HUES48 (cell line): ENCODE measurements at regions not wholly inside any gene's neighbourhood (a gene's known extent, or its start where the extent isn't known, plus 50 kb on each side); places are given as distances from the start of the nearest gene placed in this dataset.

Experiments used
- H3K27ac ChIP-seq: one replicate; pipeline ENCODE4 v1.7.0; 2013; ENCODE audit warnings: low read depth, low read length, inconsistent platforms
- H3K27me3 ChIP-seq: 2 replicates; pipeline ENCODE4 v1.6.1; 2013; ENCODE audit warnings: mild to moderate bottlenecking, low read length; ENCODE audit not compliant: control insufficient read depth, insufficient read depth
- H3K36me3 ChIP-seq: 2 replicates; pipeline ENCODE4 v1.6.1; 2013; ENCODE audit warnings: low read length; ENCODE audit not compliant: control insufficient read depth, insufficient read depth
- H3K4me1 ChIP-seq: 2 replicates; pipeline ENCODE4 v1.6.1; 2013; ENCODE audit warnings: mild to moderate bottlenecking, low read length; ENCODE audit not compliant: control insufficient read depth, insufficient read depth
- H3K4me3 ChIP-seq: 2 replicates; pipeline ENCODE4 v1.5.1; 2013; ENCODE audit warnings: mild to moderate bottlenecking, low read depth, low read length
- H3K9ac ChIP-seq: 2 replicates; pipeline ENCODE4 v1.6.1; 2013; ENCODE audit warnings: mild to moderate bottlenecking, low read depth, low read length, moderate library complexity
- H3K9me3 ChIP-seq: 2 replicates; pipeline ENCODE4 v1.6.1; 2013; ENCODE audit warnings: low read length; ENCODE audit not compliant: control insufficient read depth, insufficient read depth

DNA sequence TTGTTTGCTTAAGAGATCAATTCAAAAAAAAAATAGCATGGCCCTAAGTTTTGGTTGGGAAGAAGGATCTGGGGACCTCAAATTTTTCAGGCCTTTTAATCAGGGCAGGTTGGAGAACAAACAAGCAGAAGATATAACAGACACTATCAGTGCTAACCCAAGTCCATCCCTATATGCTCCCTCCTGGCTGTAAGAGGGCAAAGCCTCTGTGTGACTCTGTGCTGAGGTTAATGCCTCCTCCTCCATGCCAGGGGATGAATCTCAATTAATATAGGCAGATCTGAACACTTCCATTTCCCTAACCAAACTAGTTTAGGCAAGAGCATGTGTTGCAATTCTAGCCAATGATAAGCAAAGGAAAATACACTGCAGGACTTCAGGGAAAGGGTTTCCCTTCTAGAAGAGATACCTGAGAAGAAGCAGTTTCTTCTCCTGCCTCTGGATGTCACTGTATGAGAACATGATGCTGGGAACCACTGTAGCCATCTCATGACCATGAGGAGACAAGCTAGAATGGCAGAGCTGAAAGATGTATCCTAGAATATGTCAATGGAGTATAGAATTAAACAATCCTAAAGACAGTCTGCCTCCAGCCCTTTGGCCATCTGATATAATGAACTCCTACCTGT lies 76.0 kb downstream of the CHD9NB start:
- Histone ChIP-seq H3K27me3 (no peaks in the 10 kb centered on the region), H3K4me3 (no peak overlapping the region), H3K9ac (no peak overlapping the region), H3K27ac (no peak overlapping the region), H3K36me3 (no peaks in the 10 kb centered on the region), H3K9me3 (no peaks in the 10 kb centered on the region), H3K4me1 (no peaks in the 10 kb centered on the region)

DNA sequence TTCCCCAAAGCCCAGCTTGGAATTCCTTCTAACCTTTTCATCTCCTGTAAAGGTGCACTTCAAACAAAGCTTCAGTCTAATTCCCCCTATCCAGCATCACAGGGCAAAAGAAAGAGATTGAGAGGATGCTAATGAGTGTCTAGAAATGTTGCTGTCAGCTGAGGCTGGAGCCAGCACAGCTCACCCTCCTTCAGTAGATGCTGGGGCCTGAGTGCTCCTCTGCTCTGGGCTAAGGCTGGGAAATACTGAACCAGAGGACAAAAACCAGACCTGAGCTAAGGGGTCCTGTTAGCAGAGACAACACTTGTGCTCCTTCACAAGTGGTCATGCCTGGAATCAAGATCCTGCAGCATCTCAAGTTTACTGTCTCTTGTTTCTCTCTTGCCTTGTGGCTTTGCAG lies 85.0 kb downstream of the CHD9NB start:
- H3K9ac ChIP-seq, result no peak overlapping the region

DNA sequence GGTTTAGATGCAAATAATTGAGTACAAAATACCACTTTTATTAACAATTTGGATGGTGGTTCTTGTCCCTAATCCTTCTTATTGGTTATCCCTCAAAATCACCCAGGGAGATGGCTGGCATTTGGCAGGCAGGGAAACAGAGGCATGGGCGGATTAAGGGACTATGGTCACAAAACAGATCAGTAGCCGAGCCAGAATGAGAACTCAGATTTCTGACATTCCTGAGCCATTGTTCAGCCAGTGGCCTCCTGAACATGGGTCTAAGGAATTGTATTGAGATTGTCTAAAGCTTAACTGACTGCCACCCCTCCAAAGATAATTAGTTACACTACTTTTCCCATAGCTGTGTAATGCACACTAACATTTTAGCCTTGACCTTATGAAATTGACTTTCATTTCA lies 88.4 kb downstream of the CHD9NB start:
- Histone ChIP-seq H3K4me3 (no peak overlapping the region), H3K27me3 (no peaks in the 10 kb centered on the region), H3K36me3 (no peaks in the 10 kb centered on the region), H3K27ac (no peak overlapping the region), H3K9ac (no peak overlapping the region), H3K4me1 (peaks cover 8% of the 10 kb centered on the region), H3K9me3 (no peaks in the 10 kb centered on the region)

More for the DNA sequence above, 85.0 kb downstream of the CHD9NB start:
- Histone ChIP-seq H3K4me1 (peaks cover 8% of the 10 kb centered on the region), H3K36me3 (no peaks in the 10 kb centered on the region), H3K9me3 (no peaks in the 10 kb centered on the region), H3K4me3 (no peak overlapping the region), H3K27ac (no peak overlapping the region), H3K27me3 (no peaks in the 10 kb centered on the region)

DNA sequence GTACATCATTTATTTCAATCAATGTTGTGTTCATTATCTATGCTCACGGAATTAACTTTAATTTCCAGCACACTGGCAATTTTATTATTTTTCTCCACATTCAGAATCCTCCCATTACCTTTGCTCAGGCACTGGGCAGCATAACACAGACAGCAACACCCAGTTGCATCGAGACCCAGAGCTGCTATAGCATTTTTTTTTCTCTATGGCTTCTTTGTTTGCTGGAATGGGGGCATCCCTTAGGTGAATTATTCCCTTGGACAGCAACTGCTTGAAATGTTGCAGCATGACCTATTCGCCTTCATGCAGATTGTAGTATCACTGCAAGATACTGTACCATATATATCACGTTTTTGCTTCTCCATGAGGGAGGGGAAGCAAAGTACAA lies 88.8 kb downstream of the CHD9NB start:
- no peak overlapping the region for H3K4me3 ChIP-seq
- H3K9ac ChIP-seq, result no peak overlapping the region
- no peaks in the 10 kb centered on the region for H3K9me3 ChIP-seq
- no peaks in the 10 kb centered on the region for H3K36me3 ChIP-seq
- H3K27me3 ChIP-seq, result no peaks in the 10 kb centered on the region
- no peak overlapping the region for H3K27ac ChIP-seq
- peaks cover 8% of the 10 kb centered on the region for H3K4me1 ChIP-seq

DNA sequence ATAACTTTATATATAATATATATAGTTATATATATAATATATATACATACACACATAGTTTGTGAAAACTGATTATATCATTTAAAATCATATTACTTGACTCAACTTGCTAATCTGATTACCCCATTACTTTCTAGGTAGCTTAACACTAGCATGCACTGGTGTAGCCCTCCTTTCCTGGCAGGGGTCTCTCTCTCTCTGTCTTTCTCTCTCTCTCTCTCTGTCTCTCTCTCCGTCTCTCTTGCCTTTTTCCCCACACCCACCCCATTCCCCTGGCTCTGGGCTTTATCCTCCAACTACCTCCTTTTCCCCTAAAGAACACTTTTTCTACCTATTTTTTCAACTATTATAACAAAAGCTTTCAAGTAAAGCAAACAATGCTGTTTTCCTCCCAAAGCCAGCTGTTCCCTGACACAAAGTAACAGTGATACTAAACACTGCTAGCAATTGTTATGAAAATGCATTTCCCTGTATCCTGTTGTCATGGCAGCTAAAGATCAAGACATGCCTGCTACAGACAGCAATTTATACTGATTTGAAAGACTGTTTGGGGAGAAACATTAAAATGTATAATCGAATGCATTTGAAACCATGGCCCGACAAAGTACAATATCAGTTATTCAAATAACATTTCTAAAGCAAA lies 89.4 kb downstream of the CHD9NB start:
- Histone ChIP-seq H3K4me1 (peaks cover 8% of the 10 kb centered on the region), H3K36me3 (no peaks in the 10 kb centered on the region), H3K4me3 (no peak overlapping the region), H3K9me3 (no peaks in the 10 kb centered on the region), H3K27me3 (no peaks in the 10 kb centered on the region), H3K9ac (no peak overlapping the region), H3K27ac (peak overlapping the region; percentile 35)

DNA sequence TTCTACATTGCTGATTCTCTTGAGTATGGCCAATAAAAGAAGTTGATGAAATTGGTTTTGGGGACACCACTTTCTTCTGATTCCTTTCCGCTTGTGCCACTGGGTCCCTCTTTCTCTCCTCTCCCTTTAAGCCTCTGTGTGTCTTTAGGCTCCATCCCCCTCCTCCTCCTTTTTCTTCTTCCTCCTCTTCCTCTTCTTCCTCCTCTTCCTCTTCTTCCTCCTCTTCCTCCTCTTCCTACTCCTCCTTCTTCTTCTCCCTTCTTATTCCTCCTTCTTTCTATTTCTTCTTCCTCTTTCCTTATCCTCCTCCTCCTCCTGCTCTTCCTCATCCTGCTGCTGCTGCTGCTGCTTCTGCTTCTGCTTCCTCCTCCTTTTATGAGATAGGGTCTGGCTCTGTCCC lies 93.7 kb downstream of the CHD9NB start:
- Histone ChIP-seq H3K27me3 (no peaks in the 10 kb centered on the region), H3K4me1 (peaks cover 2% of the 10 kb centered on the region; the same call in 1 of the 2 replicates), H3K27ac (no peak overlapping the region), H3K9ac (no peak overlapping the region), H3K4me3 (no peak overlapping the region), H3K9me3 (no peaks in the 10 kb centered on the region), H3K36me3 (no peaks in the 10 kb centered on the region)

DNA sequence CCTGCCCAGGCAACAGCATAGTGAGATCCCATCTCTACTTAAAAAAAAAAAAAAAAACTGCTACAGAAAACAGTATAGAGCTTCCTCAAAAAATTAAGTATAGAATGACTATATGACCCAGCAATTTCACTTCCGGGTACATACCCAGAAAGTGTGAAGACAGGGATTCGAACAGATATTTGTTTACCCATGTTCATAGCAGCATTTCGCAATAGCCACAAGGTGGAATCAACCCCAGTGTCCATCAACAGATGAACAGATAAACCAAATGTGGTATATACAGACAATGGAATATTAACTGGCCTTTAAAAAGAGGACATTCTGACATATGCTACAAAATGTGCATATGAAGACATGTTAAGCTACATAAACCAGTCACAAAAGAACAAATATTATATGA lies 95.5 kb downstream of the CHD9NB start:
- Histone ChIP-seq H3K9me3 (no peaks in the 10 kb centered on the region), H3K4me1 (no peaks in the 10 kb centered on the region), H3K27ac (no peak overlapping the region), H3K9ac (no peak overlapping the region), H3K4me3 (no peak overlapping the region), H3K27me3 (no peaks in the 10 kb centered on the region), H3K36me3 (no peaks in the 10 kb centered on the region)

DNA sequence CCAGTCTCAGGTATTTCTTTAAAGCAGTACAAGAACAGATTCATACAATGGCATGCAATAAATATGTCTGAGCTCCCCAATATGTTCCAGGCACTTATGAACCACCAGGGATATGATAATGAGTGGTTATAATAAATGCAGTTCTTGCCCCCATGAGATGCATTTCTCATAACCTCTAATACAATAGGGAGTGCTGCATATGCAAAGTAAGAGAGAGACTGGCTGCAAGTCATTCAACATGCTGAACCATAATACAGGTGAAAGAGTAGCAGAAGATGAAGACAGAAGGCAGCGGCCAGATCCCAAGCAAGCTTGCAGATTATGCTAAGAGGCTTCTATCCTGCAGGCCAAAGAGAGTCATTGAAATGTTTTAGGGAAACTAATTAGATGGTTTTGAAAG lies 96.7 kb downstream of the CHD9NB start:
- Histone ChIP-seq H3K4me3 (no peak overlapping the region), H3K36me3 (no peaks in the 10 kb centered on the region), H3K9me3 (no peaks in the 10 kb centered on the region), H3K4me1 (no peaks in the 10 kb centered on the region), H3K27ac (no peak overlapping the region), H3K9ac (no peak overlapping the region), H3K27me3 (no peaks in the 10 kb centered on the region)

DNA sequence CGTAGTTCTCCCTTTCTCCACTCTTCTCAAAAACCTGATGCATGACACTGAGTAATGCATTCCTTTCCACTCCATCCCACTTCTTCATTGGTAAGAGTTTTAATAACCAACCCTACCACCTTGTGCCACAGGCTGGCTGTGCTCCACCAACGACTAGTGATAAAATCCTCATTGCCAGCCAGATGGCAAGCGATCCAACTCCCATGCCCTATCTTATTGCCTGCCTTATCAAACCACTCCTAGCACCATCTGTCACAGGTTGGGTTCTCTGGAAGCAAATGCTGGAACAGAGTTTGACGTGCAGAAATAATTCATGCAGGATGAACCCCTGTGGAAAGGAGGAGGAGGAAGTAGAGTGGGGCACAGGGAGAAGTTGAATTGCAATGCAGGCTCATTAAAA lies 99.5 kb downstream of the CHD9NB start:
- no peaks in the 10 kb centered on the region for H3K36me3 ChIP-seq
- no peak overlapping the region for H3K9ac ChIP-seq
- no peak overlapping the region for H3K27ac ChIP-seq
- no peaks in the 10 kb centered on the region for H3K9me3 ChIP-seq
- H3K4me1 ChIP-seq, result no peaks in the 10 kb centered on the region
- H3K4me3 ChIP-seq, result no peak overlapping the region
- H3K27me3 ChIP-seq, result no peaks in the 10 kb centered on the region

DNA sequence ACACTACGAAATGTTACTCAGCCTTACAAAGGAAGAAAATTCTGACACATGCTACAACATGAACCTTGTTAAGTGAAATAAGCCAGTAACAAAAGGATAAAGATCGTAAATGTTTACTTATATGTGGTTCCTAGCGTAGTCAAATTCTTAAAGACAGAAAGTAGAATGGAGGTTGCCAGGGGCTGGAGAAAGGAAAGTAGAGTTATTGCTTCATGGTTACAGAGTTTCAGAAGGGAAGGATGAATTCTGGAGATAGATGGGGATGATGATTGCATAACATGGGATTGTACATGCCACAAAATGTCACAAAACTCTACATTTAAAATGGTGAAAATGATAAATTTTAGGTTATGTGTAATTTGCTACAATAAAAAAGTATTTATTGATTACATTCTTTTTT lies 103.8 kb downstream of the CHD9NB start:
- Histone ChIP-seq H3K27me3 (no peaks in the 10 kb centered on the region), H3K4me3 (no peak overlapping the region), H3K9ac (no peak overlapping the region)

DNA sequence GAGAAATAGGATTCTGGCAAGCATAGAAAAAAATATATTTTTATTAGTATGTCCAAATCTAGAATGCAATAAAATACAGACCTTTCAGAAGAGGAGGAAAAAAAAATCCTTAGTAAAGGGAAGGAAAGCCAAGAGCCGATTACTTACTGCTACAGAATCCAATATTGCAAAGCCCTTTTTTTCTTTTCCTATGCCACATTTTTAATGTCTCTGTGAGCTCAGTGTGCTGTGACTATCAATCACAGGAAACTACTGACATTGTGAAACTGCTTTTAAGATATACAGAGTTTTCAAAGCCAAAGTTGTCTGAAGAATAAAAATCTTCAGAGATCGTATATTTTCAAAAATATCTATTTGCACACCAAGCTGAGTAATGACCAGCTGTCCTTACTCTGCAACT lies 120.4 kb downstream of the CHD9NB start:
- Histone ChIP-seq H3K27ac (no peak overlapping the region), H3K9me3 (no peaks in the 10 kb centered on the region), H3K4me1 (no peaks in the 10 kb centered on the region), H3K36me3 (no peaks in the 10 kb centered on the region), H3K27me3 (no peaks in the 10 kb centered on the region), H3K4me3 (no peak overlapping the region), H3K9ac (no peak overlapping the region)

More for the DNA sequence above, 103.8 kb downstream of the CHD9NB start:
- H3K27ac ChIP-seq, result no peak overlapping the region
- H3K9me3 ChIP-seq, result no peaks in the 10 kb centered on the region
- no peaks in the 10 kb centered on the region for H3K36me3 ChIP-seq
- H3K4me1 ChIP-seq, result no peaks in the 10 kb centered on the region
